Stimulated activated CD8-positive, alpha-beta memory T cell treated with anti-CD3 and anti-CD28 coated beads, Interleukin-15, amount 100 ng/mL, for 4 hours (primary cell): ENCODE measurements at regions not wholly inside any gene's neighbourhood (a gene's known extent, or its start where the extent isn't known, plus 50 kb on each side); places are given as distances from the start of the nearest gene placed in this dataset.
"Not testable (repeated sequence)": the region's sequence is repeated elsewhere in the genome, so short reads cannot be mapped to it uniquely, and the experiment has no call there.

Experiments
- DNase-seq, 2 donors: peaks; one replicate each; pipeline ENCODE4 v3.0.0-alpha.2; 2020; ENCODE audit warnings: low read depth in 2 of 2

DNA sequence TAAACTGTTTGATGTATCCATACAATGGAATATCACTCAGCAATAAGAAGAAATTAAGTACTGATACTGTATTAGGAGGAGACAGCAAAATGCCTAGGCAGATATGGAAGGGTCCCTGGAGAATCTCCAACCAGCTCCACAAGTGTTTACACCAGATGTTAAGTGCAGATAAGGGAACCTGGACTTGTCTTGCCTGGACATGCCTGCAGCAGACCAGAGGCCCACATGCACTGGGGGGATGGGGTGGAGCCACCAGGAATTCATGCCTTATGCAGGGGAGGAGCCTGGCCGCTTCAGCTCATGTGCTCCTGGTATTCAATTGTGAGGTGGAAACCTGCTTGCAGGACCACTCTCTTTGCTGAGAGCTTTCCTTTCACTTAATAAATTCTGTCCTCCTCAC, 287.6 kb downstream of the LIPI start:
- not testable (repeated sequence) for DNase-seq

DNA sequence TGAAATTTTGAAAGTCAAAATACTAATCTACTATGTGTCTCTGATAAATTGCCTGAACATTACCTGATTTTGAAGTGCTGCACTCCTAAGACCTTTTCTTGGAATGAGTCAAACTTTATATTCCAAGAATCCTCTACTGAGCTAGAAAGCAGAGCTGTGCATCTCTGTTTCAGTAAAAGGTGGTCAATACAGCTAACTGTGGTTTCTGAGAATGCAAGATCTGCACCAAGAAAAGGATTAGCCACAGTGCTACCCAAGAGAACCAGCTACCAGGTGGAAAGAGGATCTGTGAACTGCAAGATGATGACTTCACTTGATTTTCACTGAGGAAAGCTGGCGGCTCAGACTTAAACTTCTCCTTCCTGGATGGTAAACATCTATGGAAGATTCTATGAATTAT, 289.3 kb downstream of the LIPI start:
- not testable (repeated sequence) for DNase-seq

DNA sequence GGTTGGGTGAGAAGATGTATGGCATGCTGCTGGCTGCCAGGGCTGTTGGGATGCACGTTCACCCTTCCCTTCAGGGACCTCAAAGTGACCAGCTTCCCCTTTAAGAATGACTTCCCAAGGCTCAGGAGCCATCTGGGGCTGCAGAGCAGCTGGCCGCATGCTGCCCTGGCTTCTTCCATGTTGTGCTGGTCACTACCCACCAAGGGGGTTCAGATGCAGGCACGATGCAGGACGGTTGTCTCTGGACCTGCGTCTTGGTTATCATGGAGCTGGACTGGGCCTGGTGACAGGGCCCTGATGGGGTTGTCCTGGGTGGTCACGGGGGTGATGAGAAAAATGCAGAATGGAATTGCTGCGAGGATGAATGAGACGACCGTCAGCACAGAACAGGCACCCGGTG, 297.8 kb downstream of the POTED start:
- DNase-seq = not testable (repeated sequence)

DNA sequence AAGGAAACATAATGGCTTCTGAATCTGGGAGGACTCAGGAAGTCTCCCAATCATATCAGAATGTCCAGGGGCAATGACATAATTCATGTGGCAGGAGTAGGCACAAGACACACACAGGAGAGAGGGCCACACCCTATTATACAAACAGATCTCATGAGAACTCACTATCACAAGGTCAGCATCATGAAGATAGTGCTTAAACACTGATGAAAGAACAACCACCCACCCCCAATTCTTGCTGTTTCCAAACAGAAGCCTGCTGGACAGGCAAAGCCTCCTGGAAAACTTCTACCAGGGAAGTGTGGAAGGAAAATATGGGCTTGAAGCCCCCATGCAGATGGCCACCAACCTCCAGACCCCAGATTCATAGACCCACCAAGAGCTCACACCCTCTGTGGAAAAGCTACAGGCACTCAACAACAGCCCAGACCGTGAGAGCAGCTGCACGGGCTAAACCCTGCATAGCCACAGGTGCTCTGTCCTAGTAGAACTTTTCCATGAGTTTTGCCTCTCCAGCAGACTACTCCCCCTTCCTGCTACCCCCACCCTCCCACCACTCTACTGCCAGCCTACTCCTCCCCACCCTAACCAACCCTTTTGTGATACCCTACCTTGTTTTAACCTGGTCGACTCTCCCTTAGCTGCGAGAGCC, 287.1 kb downstream of the POTED start:
- DNase-seq = not testable (repeated sequence)

DNA sequence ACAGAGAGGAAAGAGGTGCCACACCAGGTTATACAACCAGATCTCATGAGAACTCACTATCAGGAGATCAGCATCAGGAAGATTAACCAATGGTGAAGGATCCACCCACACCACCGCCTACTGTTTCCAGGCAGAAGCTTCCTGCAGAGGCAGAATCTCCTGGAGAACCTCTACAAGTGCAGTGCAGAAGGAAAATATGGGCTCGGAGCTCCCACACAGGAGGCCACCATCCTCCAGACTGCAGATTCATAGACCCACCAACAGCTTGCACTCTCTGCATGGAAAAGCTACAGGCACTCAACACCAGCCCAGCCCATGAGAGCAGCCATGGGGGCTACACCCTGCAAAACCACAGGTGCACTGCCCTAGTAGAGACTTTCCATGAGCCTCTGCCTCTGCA, 284.0 kb downstream of the POTED start:
- not testable (repeated sequence) for DNase-seq

DNA sequence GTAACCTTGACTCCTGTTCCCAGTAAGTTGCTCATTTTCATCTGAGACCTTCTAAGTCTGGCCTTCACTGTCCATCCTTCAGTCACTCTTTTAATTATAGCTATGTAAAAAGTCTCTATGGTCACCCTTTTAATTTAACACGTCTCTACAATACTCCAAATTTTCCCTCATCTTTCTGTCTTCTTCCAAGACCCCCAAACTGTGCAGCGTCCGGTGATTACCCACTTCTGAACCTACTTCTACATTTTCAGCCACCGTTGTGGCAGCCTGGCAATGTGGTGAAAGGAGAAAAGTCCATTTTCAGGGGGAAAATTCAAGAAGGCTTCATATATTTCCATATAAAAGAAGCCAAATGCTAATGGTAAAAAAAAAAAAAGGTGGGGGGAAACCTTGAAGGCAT, 283.4 kb downstream of the POTED start:
- not testable (repeated sequence) for DNase-seq

DNA sequence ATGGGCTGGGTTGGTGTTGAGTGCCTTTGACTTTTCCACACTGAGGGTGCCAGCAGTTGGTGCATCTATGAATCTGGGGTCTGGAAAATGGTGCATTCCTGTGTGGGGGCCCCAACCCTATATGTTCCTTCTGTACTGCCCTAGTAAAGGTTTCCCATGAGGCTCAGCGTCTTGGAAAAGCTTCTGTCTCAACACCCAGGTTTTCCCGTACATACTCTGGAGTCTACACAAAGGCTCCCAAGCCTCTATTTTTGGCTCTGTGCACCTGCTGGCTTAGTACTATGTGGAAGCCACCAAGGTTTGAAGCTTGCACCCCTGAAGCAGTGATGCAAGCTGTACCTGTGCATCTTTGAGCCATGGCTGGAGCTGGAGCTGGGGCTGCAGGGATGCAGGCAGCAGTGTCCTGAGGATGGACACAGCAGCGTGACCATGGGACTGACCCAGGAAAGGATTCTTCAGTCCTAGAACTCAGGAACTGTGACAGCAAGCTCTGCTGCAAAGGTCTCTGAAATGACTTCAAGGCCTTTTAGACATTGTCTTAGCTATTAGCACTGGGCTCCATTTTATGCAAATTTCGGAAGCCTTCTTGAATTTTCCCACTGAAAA, 282.7 kb downstream of the POTED start:
- not testable (repeated sequence) for DNase-seq

DNA sequence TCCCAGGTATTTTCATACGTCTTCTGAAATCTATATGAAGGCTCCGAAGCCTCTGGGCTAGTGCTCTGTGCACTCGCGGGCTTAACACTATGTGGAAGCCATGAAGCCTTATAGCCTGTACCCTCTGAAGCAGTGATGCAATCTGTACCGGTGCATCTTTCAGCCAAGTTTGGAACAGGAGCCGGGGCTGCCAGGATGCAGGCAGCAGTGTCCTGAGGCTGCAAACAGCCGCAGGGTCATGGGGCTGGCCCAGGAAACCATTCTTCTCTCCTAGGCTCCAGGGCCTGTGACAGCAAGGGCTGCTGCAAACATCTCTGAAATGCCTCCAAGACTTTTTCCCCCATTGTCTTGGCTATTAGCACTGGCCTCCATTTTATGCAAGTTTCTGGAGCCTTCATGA, 279.6 kb downstream of the POTED start:
- DNase-seq = not testable (repeated sequence)

DNA sequence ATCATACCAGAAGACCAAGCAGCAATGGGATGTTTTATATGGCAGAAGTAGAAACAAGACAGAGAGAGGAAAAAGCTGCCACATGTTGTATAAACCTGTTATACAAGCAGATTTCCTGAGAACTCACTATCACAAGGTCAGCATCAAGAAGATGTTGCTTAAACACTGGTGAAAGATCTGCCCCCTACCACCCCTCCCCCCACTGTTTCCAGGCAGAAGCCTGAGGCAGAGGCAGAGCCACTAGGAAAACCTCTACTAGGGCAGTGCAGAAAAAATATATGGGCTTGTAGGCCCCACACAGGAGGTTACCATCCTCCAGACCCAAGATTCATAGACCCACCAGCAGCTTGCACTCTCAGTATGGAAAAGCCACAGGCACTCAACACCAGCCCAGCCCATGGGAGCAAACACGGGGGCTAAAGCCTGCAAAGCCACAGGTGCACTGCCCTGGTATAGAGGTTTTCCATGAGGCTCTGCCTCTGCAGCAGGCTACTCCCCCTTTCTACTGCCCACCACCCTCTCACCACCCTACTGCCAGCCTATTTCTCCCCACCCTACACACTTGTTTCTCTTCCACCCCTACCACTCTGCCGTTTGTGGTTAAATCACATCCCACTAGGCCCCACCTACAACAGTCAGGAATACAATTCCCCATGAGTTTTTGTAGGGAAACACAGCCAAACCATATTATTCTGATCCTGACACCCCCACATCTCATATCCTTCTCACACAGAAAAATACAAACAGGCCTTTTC, 274.2 kb downstream of the POTED start:
- DNase-seq = not testable (repeated sequence)

DNA sequence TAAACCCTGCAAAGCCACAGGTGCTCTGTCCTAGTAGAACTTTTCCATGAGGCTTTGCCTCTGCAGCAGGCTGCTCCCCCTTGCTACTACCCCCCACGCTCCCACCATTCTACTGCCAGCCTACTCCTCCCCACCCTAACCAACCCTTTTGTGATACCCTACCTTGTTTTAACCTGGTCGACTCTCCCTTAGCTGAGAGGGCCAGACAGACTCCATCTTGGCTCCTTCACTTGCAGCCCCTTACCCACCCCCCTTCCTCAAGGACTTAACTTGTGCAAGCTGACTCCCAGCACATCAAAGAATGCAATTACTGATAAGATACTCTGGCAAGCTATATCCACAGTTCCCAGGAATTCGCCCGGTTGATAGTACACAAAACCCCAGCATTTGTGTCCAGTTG, 267.9 kb downstream of the POTED start:
- not testable (repeated sequence) for DNase-seq

DNA sequence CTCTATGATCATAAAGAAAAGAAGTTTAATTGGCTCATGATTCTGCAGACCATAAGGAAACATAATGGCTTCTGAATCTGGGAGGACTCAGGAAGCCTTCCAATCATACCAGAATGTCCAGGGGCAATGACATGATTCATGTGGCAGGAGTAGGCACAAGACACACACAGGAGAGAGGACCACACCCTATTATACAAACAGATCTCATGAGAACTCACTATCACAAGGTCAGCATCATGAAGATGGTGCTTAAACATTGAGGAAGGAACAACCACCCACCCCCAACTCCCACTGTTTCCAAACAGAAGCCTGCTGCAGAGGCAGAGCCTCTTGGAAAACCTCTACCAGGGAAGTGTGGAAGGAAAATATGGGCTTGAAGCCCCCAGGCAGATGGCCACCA, 267.4 kb downstream of the POTED start:
- not testable (repeated sequence) for DNase-seq

DNA sequence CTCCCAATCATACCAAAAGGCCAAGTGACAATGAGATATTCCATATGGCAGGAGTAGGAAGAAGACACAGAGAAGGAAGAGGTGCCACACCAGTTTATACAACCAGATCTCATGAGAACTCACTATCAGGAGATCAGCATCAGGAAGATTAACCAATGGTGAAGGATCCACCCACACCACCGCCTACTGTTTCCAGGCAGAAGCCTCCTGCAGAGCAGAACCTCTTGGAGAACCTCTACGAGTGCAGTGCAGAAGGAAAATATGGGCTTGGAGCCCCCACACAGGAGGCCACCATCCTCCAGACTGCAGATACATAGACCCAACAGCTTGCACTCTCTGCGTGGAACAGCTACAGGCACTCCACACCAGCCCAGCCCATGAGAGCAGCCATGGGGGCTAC, 264.4 kb downstream of the POTED start:
- DNase-seq = not testable (repeated sequence)

DNA sequence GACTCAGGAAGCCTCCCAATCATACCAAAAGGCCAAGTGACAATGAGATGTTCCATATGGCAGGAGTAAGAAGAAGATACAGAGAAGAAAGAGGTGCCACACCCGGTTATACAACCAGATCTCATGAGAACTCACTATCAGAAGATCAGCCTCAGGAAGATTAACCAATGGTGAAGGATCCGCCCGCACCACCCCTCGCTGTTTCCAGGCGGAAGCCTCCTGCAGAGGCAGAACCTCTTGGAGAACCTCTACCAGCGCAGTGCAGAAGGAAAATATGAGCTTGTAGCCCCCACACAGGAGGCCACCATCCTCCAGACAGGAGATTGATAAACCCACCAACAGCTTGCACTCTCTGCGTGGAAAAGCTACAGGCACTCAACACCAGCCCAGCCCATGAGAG, 245.1 kb downstream of the POTED start:
- DNase-seq = no peak

DNA sequence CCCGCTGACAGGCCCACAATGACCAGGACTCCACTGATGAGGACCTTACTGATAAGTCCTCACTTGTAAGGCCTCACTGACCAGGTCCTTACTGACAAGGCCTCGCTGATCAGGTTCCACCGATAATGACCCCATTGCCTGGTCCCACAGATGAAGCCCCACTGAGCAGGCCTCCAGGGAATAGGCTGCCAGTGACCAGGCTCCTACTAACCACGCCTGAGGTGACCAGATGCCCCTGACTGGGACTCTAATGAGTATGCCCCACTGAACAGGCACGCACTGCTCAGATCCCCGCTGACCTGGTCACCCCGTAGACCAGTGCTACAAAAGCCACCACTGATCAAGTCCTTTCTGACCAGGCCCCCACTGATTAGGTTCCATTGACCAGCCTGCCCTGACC, 241.2 kb downstream of the POTED start:
- not testable (repeated sequence) for DNase-seq

DNA sequence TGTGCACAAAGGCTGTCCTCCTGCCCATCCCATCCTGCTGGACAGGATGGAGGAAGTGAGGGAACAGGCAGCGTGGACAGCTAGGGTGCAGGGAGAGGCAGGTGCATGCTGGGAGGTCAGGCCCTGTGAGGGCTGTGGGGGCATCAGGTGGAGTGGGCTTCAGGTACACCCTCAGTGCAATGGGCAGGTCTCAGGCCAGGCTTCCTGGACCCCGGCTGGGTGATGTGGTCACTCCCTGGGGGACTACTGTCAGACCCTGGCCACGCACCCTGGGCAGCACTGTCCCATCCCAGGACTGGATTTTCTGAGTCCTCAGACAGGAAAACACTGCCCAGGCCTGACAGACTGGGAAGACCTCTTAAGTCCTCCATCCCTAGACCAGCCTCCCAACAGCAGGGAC, 239.9 kb downstream of the POTED start:
- not testable (repeated sequence) for DNase-seq

DNA sequence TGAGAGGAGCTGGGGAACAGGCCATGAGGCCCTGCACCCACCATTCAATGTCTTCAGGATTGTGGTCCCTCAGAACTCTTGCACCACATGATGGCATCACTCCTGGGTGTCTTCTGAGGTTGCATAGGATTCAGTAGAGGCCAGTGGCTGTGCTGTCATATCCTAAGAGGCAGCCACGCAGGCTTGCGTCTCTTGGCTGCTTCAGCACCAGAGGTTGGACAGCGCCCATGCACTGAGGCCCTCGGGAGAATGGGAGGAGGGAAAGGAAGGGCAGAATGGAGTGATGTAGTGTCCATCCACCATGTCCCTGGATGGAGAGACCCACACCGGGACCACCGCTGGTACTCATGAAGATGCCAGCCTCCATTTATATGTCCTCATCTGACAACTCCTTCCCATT, 237.1 kb downstream of the POTED start:
- not testable (repeated sequence) for DNase-seq

DNA sequence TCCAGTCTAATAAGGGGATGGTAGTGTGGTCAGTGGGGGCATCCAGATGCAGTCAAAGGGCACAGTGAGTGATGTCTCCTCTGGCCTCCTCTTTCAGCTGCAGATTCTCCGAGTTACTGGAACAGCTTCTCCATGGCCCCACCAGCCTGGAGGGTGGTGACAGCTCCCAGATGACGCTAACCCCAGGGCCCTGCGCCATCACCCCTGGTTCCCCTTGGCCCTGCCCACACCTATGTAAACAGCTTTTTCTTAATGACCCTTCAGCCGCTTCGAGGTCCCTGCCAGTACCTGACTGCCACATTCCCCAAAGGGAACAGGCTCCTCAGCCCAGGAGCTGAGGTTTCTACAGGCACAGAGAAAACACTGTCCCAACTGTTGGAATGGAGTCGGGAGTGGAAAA, 235.0 kb downstream of the POTED start:
- not testable (repeated sequence) for DNase-seq

DNA sequence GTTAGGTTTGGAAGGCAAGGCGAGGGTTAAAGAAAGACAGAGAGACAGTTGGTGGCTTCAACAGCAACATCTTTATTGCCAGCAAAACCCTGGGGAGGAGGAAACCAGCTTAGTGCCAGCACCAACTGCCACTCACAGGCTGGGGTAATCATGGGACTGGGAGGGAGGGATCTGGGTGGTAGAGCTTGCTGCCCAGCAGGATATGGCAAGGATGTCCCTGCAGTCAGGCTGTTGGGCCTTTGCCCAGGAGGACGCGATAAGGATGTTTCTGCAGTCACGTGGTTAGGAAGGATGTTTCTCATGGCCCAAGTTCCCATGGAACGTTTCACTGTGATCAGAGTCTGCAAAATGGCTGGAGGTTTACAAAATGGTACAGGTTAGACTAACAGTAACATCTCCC, 233.5 kb downstream of the POTED start:
- DNase-seq = not testable (repeated sequence)

DNA sequence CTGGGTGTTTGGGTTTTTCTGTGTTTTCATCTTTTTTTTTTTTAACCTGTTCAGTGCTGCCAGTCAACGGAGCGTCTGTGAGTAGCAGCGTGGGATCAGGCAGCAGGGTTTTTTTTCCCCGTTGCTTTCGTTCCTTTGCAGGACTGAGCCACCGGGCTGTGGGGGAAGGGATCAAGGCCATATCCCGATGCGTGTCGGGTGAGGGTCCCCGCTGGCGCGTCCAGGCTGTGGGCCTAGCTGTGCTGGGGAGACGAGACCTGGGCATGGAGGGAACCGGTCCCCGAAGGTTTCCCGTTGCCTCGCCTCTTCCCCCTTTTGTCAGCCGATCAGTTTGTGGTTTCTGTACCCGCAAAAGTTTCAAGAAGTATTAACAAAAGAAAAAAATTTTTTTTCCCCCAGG, 218.1 kb downstream of the POTED start:
- not testable (repeated sequence) for DNase-seq

DNA sequence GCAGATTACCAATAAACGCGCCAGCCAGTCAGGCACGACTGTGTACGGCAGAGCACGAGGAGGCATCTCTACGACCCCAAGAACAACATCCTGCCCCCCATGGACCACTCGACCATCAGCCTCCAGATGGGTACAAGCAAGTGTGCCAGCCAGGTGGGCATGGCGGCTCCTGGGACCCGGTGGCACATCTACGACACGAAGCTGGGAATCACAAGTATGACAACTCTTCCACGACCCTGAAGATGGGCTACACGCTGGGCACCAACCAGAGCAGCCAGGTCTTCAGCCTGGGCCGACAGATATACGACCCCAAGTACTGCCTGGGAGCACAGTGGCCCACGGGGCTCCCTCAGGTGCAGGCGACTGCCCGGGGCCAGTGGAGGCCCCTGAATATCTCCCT, 217.6 kb downstream of the POTED start:
- DNase-seq = no peak

DNA sequence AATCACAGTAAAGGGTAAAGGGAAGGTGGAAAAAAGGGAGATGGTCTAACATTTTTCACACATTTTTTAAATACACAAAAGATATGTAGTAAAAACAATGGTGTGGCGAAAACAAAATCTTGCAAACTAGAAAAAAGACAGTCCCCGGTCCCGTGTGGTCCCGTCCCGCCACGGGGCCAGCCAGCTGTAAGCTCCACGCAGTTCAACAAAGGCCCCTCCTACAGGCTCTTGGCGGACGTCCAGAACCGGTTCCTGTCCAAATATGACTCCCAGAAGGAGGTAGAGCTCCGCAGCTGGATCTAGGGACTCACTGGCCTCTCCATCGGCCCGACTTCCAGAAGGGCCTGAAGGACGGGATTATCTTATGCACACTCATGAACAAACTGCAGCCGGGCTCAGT, 216.9 kb downstream of the POTED start:
- not testable (repeated sequence) for DNase-seq

DNA sequence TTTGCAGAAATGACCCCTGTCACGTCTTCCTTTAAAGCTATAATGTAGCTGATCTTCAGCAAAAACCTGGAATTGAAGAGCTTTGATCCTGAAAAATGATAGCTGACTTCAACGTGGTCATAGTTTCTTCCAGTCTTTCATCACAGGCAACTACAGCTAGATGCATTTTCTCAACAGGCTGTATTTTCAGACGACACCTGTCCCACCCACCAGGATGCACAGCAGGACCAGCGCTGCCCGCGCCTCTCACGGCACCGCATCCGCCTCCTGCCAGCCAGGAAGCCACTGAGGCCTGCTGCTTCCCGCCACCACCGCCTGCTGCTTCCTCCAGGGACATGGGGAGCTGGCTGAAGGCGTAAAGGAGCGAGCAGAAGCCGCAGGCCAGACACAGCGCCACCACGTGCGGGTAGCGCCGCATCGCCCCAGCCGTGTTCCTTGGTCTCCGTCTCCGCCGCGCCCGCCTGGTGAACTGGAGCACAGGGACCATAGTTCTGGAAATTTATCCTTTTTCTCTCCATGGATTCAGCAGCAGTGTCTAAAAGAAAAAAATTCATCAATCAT, 215.7 kb downstream of the POTED start:
- DNase-seq = not testable (repeated sequence)

DNA sequence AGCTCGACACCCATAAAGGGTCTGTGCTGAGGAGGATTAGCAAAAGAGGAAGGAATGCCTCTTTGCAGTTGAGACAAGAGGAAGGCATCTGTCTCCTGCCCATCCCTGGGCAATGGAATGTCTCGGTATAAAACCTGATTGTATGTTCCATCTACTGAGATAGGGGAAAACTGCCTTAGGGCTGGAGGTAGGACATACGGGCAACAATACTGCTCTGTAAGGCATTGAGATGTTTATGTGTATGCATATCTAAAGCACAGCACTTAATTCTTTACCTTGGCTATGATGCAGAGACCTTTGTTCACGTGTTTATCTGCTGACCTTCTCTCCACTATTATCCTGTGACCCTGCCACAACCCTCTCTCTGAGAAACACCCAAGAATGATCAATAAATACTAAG, 210.7 kb downstream of the POTED start:
- not testable (repeated sequence) for DNase-seq
